Kidney (tissue), 13 donors: ENCODE measurements at regions not wholly inside any gene's neighbourhood (a gene's known extent, or its start where the extent isn't known, plus 50 kb on each side); places are given as distances from the start of the nearest gene placed in this dataset.

ENCODE experiments used
- DNase-seq, 5 donors: peaks; one replicate each; pipeline ENCODE4 v3.0.0-alpha.2; 2013 to 2020
- FAIRE-seq: peaks from 2 replicates; lab custom pipeline; 2012; peaks lifted over from hg19 to GRCh38; lab: Jason Lieb, UNC
- H3K27ac ChIP-seq, 2 donors: one replicate each; pipeline ENCODE4 v1.7.0; 2013; ENCODE audit warnings: low read depth in 2 of 2, low read length in 2 of 2, inconsistent platforms in 1 of 2
- H3K27me3 ChIP-seq: one replicate; pipeline ENCODE4 v1.7.1; 2013; ENCODE audit warnings: low read length, inconsistent platforms; ENCODE audit not compliant: control insufficient read depth, insufficient read depth
- H3K36me3 ChIP-seq, 3 donors: one replicate each; pipeline versions ENCODE4 v1.7.0 to v1.7.1; 2013; ENCODE audit warnings: low read length in 3 of 3, control low read depth in 1 of 3, inconsistent platforms in 1 of 3; ENCODE audit not compliant: insufficient read depth in 3 of 3, control insufficient read depth in 2 of 3
- H3K4me1 ChIP-seq, 3 donors: one replicate each; pipeline versions ENCODE4 v1.7.0 to v1.7.1; 2013; ENCODE audit warnings: low read length in 3 of 3, inconsistent platforms in 1 of 3, low read depth in 1 of 3; ENCODE audit not compliant: control insufficient read depth in 2 of 3, insufficient read depth in 2 of 3
- H3K4me3 ChIP-seq, 3 donors: one replicate each; pipeline versions ENCODE4 v1.7.0 to v1.8.1; 2013; ENCODE audit warnings: low read length in 3 of 3, control low read depth in 1 of 3, inconsistent platforms in 1 of 3
- H3K9ac ChIP-seq, 3 donors: one replicate each; pipeline versions ENCODE4 v1.7.0 to v1.7.1; 2013; ENCODE audit warnings: low read length in 3 of 3, control low read depth in 1 of 3, inconsistent platforms in 1 of 3
- H3K9me3 ChIP-seq, 3 donors: one replicate each; pipeline versions ENCODE4 v1.7.0 to v1.7.1; 2013; ENCODE audit warnings: low read length in 3 of 3, control low read depth in 1 of 3, inconsistent platforms in 1 of 3; ENCODE audit not compliant: control insufficient read depth in 2 of 3, insufficient read depth in 1 of 3
- intact Hi-C: fragments of 100-400 bp; cut with DNase I; formaldehyde crosslinking; loops from one replicate; pipeline ENCODE4 v1.11.1; 2022
- TF ChIP-seq, protein P1 (sequence below): IDR thresholded peaks from 3 replicates; pipeline ENCODE4 v1.5.1; 2012; ENCODE audit warnings: mild to moderate bottlenecking, moderate library complexity, borderline replicate concordance; ENCODE audit not compliant: insufficient read depth; ENCODE audit errors: extremely low read depth
- donor health status: control.
- donor health status: control.
- donor health status: control.
- donor health status: control.
- donor health status: control.
- donor health status: DM: yes; HTN: yes; CAD: no.
- donor health status: Normal renal cell carcinoma (clear cell type).

DNA sequence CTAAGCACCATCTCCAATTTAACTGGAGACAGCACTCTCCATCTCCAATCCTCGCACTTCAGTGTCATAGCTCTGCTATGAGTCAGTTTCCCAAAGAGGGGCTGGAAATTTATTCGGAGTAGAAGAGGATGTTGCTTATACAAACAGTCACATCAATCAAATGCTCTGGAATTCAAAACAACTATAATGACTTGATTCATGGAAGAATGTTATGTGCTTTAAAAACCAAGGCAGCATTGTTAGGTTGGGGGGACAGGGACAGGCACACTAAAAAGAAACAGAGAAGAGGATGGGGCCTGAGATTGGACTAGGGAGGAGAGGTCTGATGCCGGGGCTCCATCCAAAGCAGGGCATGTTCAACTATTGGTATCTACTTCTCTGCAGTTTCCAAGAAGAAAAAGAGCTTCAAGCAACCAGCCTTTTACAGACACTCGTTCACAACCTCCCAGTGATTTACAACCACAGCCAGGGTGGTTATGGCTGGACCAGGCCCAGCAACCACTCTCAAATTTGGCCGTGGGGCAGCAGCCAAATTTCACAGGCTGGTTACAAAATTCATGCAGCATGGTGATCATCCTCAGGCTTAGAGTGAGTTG is 117.5 kb upstream of the ZNF366 start:
- Histone ChIP-seq H3K36me3 (no peaks in the 10 kb centered on the region), H3K9ac (no peak overlapping the region), H3K9me3 (no peaks in the 10 kb centered on the region), H3K27me3 (no peaks in the 10 kb centered on the region), H3K4me1 (no peaks in the 10 kb centered on the region), H3K4me3 (no peak overlapping the region), H3K27ac (no peak overlapping the region)
- peak in 1 of 5 donors; percentile 26 for DNase-seq
- TF ChIP-seq, protein P1, sequence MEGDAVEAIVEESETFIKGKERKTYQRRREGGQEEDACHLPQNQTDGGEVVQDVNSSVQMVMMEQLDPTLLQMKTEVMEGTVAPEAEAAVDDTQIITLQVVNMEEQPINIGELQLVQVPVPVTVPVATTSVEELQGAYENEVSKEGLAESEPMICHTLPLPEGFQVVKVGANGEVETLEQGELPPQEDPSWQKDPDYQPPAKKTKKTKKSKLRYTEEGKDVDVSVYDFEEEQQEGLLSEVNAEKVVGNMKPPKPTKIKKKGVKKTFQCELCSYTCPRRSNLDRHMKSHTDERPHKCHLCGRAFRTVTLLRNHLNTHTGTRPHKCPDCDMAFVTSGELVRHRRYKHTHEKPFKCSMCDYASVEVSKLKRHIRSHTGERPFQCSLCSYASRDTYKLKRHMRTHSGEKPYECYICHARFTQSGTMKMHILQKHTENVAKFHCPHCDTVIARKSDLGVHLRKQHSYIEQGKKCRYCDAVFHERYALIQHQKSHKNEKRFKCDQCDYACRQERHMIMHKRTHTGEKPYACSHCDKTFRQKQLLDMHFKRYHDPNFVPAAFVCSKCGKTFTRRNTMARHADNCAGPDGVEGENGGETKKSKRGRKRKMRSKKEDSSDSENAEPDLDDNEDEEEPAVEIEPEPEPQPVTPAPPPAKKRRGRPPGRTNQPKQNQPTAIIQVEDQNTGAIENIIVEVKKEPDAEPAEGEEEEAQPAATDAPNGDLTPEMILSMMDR = no peak
- intact Hi-C loops = no loop called here
- FAIRE-seq = no peak

DNA sequence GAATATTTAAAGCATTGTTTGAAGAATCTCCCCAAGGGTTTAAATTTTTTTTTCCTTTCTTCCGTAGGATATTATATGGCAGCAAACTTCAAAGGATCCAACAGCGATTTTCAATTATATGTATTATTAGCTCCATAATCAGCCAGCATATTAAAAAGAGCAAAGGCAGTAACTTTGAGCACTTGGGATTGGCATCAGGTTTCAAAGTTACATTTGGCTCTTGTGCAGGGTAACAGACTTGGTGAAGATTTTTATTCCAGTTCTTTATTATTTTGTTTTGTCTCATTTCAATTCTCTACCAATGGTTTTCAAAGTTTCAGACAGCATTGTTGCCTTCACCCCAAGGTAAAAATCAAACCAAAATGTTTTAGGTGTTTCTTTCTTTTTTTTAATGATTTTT is 116.7 kb upstream of the ZNF366 start:
- Histone ChIP-seq H3K27me3 (no peaks in the 10 kb centered on the region), H3K36me3 (no peaks in the 10 kb centered on the region), H3K4me3 (no peak overlapping the region), H3K27ac (no peak overlapping the region), H3K9me3 (no peaks in the 10 kb centered on the region), H3K9ac (no peak overlapping the region), H3K4me1 (no peaks in the 10 kb centered on the region)
- no peak for FAIRE-seq
- TF ChIP-seq, protein P1 = no peak
- intact Hi-C loops = no loop called here
- no peak for DNase-seq

DNA sequence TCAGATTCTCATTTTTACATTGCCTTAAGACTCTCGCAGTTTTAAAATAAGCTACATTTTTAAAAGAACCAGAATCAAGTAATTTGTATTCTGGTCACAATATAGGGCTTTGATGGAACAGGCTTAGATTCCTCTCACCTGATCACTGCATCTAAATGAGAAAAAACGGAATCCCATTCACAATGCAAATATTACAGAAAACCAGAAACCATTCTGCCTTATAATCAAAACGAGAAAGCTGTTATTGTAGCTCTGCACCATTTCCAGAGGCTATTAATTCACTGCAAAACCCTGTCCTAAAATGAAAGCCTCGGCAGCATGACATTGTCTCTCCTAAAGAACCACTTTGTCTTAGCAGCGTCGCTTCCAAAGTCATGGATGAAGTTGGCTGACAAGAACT is 116.1 kb upstream of the ZNF366 start:
- H3K27me3 ChIP-seq = no peaks in the 10 kb centered on the region
- TF ChIP-seq, protein P1 = no peak
- H3K36me3 ChIP-seq = no peaks in the 10 kb centered on the region
- FAIRE-seq = no peak
- no peaks in the 10 kb centered on the region for H3K4me1 ChIP-seq
- DNase-seq = no peak
- intact Hi-C loops = no loop called here
- H3K4me3 ChIP-seq = no peak overlapping the region
- H3K9ac ChIP-seq = no peak overlapping the region
- H3K9me3 ChIP-seq = no peaks in the 10 kb centered on the region
- no peak overlapping the region for H3K27ac ChIP-seq
